A673 (cell line): ENCODE measurements at regions not wholly inside any gene's neighbourhood (a gene's known extent, or its start where the extent isn't known, plus 50 kb on each side); places are given as distances from the start of the nearest gene placed in this dataset.

ENCODE experiments used
- BruUV-seq: library from RNA; stranded (reverse); fragments of 400-500 nt; replicated peaks from 2 replicates; lab custom pipeline; 2021; lab: Mats Ljungman, UMichigan
- CTCF ChIA-PET: fragments of 300-600 bp; sonication (Branson Sonifier 250); formaldehyde crosslinking; loops from one replicate; lab custom pipeline; 2022; ENCODE audit warnings: antibody characterized with exemption; lab: Charles Lee
- POLR2A ChIA-PET: fragments of 300-600 bp; sonication (Branson Sonifier 250); formaldehyde crosslinking; loops from one replicate; lab custom pipeline; 2022; ENCODE audit warnings: antibody characterized with exemption; ENCODE audit not compliant: low non-redundant PET; lab: Charles Lee
- DNase-seq: peaks from one replicate; pipeline ENCODE4 v3.0.0-alpha.2; 2015; ENCODE audit warnings: low spot score
- H3K27ac ChIP-seq: fragments of 200-600 bp; sonication (generic); 2 replicates; pipeline ENCODE4 v1.5.1; 2016; ENCODE audit warnings: mixed run types, low read depth, mild to moderate bottlenecking, mixed read lengths, antibody characterized with exemption, low read length; ENCODE audit not compliant: poor library complexity, severe bottlenecking
- H3K27me3 ChIP-seq: fragments of 200-600 bp; sonication (generic); replicated peaks from 2 replicates; pipeline ENCODE4 v1.6.1; 2017; ENCODE audit warnings: mixed run types, low read depth, mild to moderate bottlenecking, mixed read lengths, antibody characterized with exemption, low read length; ENCODE audit not compliant: insufficient read depth, poor library complexity
- H3K36me3 ChIP-seq: fragments of 200-600 bp; sonication (generic); 2 replicates; pipeline ENCODE4 v1.6.1; 2016; ENCODE audit warnings: mixed run types, mild to moderate bottlenecking, mixed read lengths, antibody characterized with exemption, low read length; ENCODE audit not compliant: insufficient read depth, poor library complexity, severe bottlenecking
- H3K4me1 ChIP-seq: fragments of 200-600 bp; sonication (generic); 2 replicates; pipeline ENCODE4 v1.6.1; 2017; ENCODE audit warnings: mixed run types, mild to moderate bottlenecking, mixed read lengths, antibody characterized with exemption, low read length; ENCODE audit not compliant: insufficient read depth, poor library complexity, severe bottlenecking
- H3K4me3 ChIP-seq: fragments of 200-600 bp; sonication (generic); 2 replicates; pipeline ENCODE4 v1.5.1; 2016; ENCODE audit warnings: low read depth, mixed run types, mild to moderate bottlenecking, mixed read lengths, low read length; ENCODE audit not compliant: poor library complexity, severe bottlenecking
- H3K9me3 ChIP-seq: fragments of 200-600 bp; sonication (generic); 2 replicates; pipeline ENCODE4 v1.6.1; 2016; ENCODE audit warnings: mixed run types, low read depth, mild to moderate bottlenecking, mixed read lengths, antibody characterized with exemption, low read length; ENCODE audit not compliant: poor library complexity, severe bottlenecking
- CTCF ChIP-seq: fragments of 300-800, 200-600 bp; sonication (generic); conservative IDR thresholded peaks from 2 replicates; pipeline ENCODE4 v1.5.1; 2017; ENCODE audit warnings: low read depth, mild to moderate bottlenecking, antibody characterized with exemption, low read length, moderate library complexity, mixed read lengths
- EZH2 ChIP-seq: fragments of 200-600 bp; sonication (generic); IDR thresholded peaks from 2 replicates; pipeline ENCODE4 v1.6.1; 2017; ENCODE audit warnings: borderline replicate concordance, low read depth, mild to moderate bottlenecking, mixed read lengths, antibody characterized with exemption, low read length; ENCODE audit not compliant: poor library complexity, severe bottlenecking
- intact Hi-C: fragments of 100-400 bp; cut with micrococcal nuclease; formaldehyde crosslinking; loops from one replicate; pipeline ENCODE4 v1.10.0; 2022; ENCODE audit not compliant: unreplicated experiment

- H3K36me3 ChIP-seq: no peaks in the 10 kb centered on the region
- no peaks in the 10 kb centered on the region for H3K9me3 ChIP-seq
- TF ChIP-seq EZH2 (no peak), CTCF (no peak)
- no peaks in the 10 kb centered on the region for H3K27me3 ChIP-seq
- intact Hi-C loops: no loop called here
- no peak overlapping the region for H3K4me3 ChIP-seq
- H3K27ac ChIP-seq: no peak overlapping the region
- ChIA-PET CTCF (no interaction called here), POLR2A (no interaction called here)
- no peaks in the 10 kb centered on the region for H3K4me1 ChIP-seq
- BruUV-seq: no TSS peak
- DNase-seq: no peak
Observed at GRCh38 chr7:82494420-82494819, 50.8 kb upstream of the CACNA2D1 start.
